Prostate gland (tissue), 2 donors: ENCODE measurements at regions not wholly inside any gene's neighbourhood (a gene's known extent, or its start where the extent isn't known, plus 50 kb on each side); places are given as distances from the start of the nearest gene placed in this dataset.
A peak's percentile ranks its signal among the peaks of the same experiment; 100 is the strongest.

Experiments used
- DNase-seq: peaks from one replicate; pipeline ENCODE4 v3.0.0-alpha.2; 2019; ENCODE audit warnings: low spot score
- H3K27ac ChIP-seq, 2 donors: fragments of 200-600 bp; sonication (generic); 2 replicates each; pipeline ENCODE4 v1.5.1; 2017 to 2019
- H3K27me3 ChIP-seq: fragments of 200-600 bp; sonication (generic); replicated peaks from 2 replicates; pipeline ENCODE4 v1.5.1; 2019; ENCODE audit not compliant: insufficient read depth
- H3K36me3 ChIP-seq, 2 donors: fragments of 200-600 bp; sonication (generic); 1 replicate in 1 of 2; 2 replicates in 1 of 2; pipeline versions ENCODE4 v1.5.1 to v1.8.1; 2017 to 2019
- H3K4me1 ChIP-seq: fragments of 200-600 bp; sonication (generic); replicated peaks from 2 replicates; pipeline ENCODE4 v1.5.1; 2019
- H3K4me3 ChIP-seq, 2 donors: fragments of 200-600 bp; sonication (generic); 2 replicates each; pipeline ENCODE4 v1.5.1; 2017 to 2019
- H3K9me3 ChIP-seq: fragments of 200-600 bp; sonication (generic); 2 replicates; pipeline ENCODE4 v1.5.1; 2017
- CTCF ChIP-seq, 4 experiments: fragments of 200-600 bp in 2 of 4; fragments of 450-650 bp in 2 of 4; sonication (generic) in 2 of 4; IDR thresholded peaks; 1 replicate in 3 of 4; 2 replicates in 1 of 4; pipeline ENCODE4 v1.5.1; 2016 to 2019; ENCODE audit warnings: antibody characterized with exemption in 4 of 4, mild to moderate bottlenecking in 2 of 4, moderate library complexity in 2 of 4
- POLR2A ChIP-seq: fragments of 450-650 bp; IDR thresholded peaks from one replicate; pipeline ENCODE4 v1.6.1; 2016; ENCODE audit warnings: antibody characterized with exemption, mild to moderate bottlenecking
- POLR2AphosphoS5 ChIP-seq: sonication (generic); formaldehyde crosslinking; IDR thresholded peaks from one replicate; pipeline ENCODE4 v1.6.1; 2017; ENCODE audit warnings: antibody characterized with exemption
- WGBS: methylation state at CpG from one replicate; pipeline ENCODE4 v1.1.5; 2018; 5-methylcytosine and 5-hydroxymethylcytosine counted together
- intact Hi-C: fragments of 100-400 bp; cut with DNase I; formaldehyde crosslinking; loops from one replicate; pipeline ENCODE4 v1.14.2; 2022

DNA sequence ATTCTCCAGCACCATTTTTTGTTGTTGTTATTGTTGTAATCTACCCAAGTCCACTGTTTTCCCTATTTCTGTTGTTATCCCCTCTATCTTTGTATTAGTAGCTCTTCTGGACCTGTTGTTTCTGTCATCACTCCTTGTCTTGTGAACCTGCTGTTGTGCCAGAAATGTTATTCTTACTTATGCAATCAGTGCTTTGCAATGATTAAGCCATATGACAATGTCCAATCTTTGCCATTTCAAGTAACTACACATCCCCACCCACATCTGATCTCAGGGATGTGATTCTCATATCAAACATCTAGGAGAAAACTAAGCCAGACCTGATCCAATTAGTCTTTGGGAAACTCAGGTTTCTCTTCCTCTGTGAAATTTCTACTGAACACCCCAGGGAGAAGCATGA, 472.6 kb upstream of the KLHL1 start:
- no peaks in the 10 kb centered on the region for H3K36me3 ChIP-seq
- no peak overlapping the region for H3K27ac ChIP-seq
- H3K9me3 ChIP-seq, result no peaks in the 10 kb centered on the region
- H3K27me3 ChIP-seq, result no peaks in the 10 kb centered on the region
- H3K4me1 ChIP-seq, result no peaks in the 10 kb centered on the region
- H3K4me3 ChIP-seq, result no peak overlapping the region
- DNase-seq, result no peak
- no peak for TF ChIP-seq POLR2AphosphoS5
- TF ChIP-seq POLR2A, result no peak
- TF ChIP-seq CTCF (IDR thresholded peaks at IDR 0.05), result no peak
- intact Hi-C loops, result no loop called here

- no peaks in the 10 kb centered on the region for H3K27me3 ChIP-seq
- no peak for DNase-seq
- intact Hi-C loops, result no loop called here
- no peak overlapping the region for H3K27ac ChIP-seq
- TF ChIP-seq POLR2AphosphoS5, result no peak
- TF ChIP-seq POLR2A, result no peak
- H3K4me3 ChIP-seq, result no peak overlapping the region
- 84% methylated on average over 3 of the region's 3 CpGs for WGBS
- H3K9me3 ChIP-seq, result no peaks in the 10 kb centered on the region
- H3K4me1 ChIP-seq, result no peaks in the 10 kb centered on the region
- H3K36me3 ChIP-seq, result no peaks in the 10 kb centered on the region
Measured at GRCh38 chr13:70579941-70580340, 471.7 kb upstream of the KLHL1 start.

DNA sequence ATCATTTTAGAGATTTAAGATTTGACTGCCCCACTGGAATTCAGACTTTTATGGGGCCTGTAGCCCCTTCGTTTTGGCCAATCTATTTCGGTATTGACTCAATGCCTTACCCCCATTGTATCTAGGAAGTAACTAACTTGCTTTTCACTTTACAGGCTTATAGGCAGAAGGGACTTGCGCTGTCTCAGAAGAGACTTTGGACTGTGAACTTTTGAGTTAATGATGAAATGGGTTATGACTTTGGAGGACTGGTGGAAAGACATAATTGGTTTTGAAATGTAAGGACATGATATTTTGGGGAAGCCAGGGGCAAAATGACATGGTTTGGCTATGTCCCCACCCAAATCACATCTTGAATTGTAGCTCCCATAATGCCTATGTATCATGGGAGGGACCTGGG, 463.0 kb upstream of the KLHL1 start:
- 92% methylated on average over 3 of the region's 3 CpGs for WGBS
- no peak for DNase-seq
- intact Hi-C loops, result no loop called here
- Histone ChIP-seq H3K27me3 (no peaks in the 10 kb centered on the region), H3K36me3 (no peaks in the 10 kb centered on the region), H3K9me3 (no peaks in the 10 kb centered on the region), H3K27ac (no peak overlapping the region), H3K4me1 (no peaks in the 10 kb centered on the region), H3K4me3 (no peak overlapping the region)
- TF ChIP-seq CTCF (IDR thresholded peaks at IDR 0.05) (no peak), POLR2A (no peak), POLR2AphosphoS5 (no peak)

DNA sequence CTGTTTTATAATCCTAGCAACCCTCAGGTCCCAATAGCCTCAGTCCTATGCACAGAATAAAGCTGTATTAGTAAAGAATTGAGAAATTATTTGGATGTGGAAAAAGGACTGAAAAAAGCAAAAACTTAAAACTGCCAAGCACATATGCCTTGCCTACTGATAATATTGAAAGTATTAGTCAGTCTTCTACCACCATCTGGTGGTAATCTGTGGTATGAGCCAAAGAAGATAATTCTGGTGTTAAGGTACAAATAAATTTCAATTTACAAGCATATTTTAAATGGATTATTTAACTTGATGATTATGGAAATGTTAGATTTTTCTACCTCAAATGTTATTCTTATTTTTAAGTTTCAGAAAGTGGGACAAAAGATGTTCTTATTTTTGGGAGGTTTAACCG, 460.3 kb upstream of the KLHL1 start:
- H3K4me1 ChIP-seq, result no peaks in the 10 kb centered on the region
- TF ChIP-seq POLR2A, result no peak
- peak in 3 of 4 experiments; percentile 65 to 83 (median 75) for TF ChIP-seq CTCF (IDR thresholded peaks at IDR 0.05)
- no peak for TF ChIP-seq POLR2AphosphoS5
- H3K27ac ChIP-seq, result no peak overlapping the region
- WGBS, result 79% methylated on average over 1 of the region's 1 CpG
- H3K9me3 ChIP-seq, result no peaks in the 10 kb centered on the region
- intact Hi-C loops, result no loop called here
- no peak overlapping the region for H3K4me3 ChIP-seq
- DNase-seq, result peak; percentile 9
- H3K27me3 ChIP-seq, result no peaks in the 10 kb centered on the region
- H3K36me3 ChIP-seq, result no peaks in the 10 kb centered on the region

DNA sequence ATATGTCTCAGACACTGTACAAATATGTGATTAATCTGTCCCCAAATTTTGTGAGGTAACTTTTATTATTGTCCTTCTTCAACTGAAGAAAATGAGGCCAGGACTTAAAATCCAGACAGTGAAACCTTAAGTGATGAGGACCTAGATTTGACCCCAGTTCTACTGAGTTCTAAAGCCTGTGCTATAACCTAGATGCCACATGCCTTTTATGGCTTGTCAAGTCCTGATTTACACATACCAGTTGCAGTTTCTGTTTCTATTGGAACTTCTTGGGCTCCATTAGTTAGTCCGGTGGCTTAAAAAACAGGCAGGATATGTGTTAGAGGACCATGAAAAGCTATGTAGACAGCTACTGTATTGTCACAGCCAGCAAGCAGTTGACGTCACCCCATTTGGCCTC, 436.5 kb upstream of the KLHL1 start:
- no peak overlapping the region for H3K4me3 ChIP-seq
- DNase-seq, result no peak
- intact Hi-C loops, result no loop called here
- no peaks in the 10 kb centered on the region for H3K36me3 ChIP-seq
- H3K9me3 ChIP-seq, result no peaks in the 10 kb centered on the region
- H3K4me1 ChIP-seq, result no peaks in the 10 kb centered on the region
- H3K27ac ChIP-seq, result no peak overlapping the region
- H3K27me3 ChIP-seq, result no peaks in the 10 kb centered on the region
- WGBS, result 78% methylated on average over 2 of the region's 2 CpGs
- TF ChIP-seq CTCF (IDR thresholded peaks at IDR 0.05) (no peak), POLR2A (no peak), POLR2AphosphoS5 (no peak)
